Gastroesophageal sphincter (tissue), 4 donors: ENCODE measurements at regions not wholly inside any gene's neighbourhood (a gene's known extent, or its start where the extent isn't known, plus 50 kb on each side); places are given as distances from the start of the nearest gene placed in this dataset.
A peak's percentile ranks its signal among the peaks of the same experiment; 100 is the strongest.
"Not testable (repeated sequence)": the region's sequence is repeated elsewhere in the genome, so short reads cannot be mapped to it uniquely, and the experiment has no call there.

Source experiments
- ATAC-seq: fragments of 150-250 bp; one replicate; pipeline ENCODE4 v1.9.1; 2016; ENCODE audit warnings: mild to moderate bottlenecking, moderate library complexity
- H3K27ac ChIP-seq, 4 donors: fragments of 200-600 bp; sonication (generic) in 3 of 4; 1 replicate in 3 of 4; 2 replicates in 1 of 4; pipeline ENCODE4 v1.5.1; 2016 to 2019
- H3K27me3 ChIP-seq: fragments of 200-600 bp; sonication (generic); one replicate; pipeline ENCODE4 v1.5.1; 2019
- H3K36me3 ChIP-seq, 2 donors: fragments of 200-600 bp; sonication (generic); one replicate each; pipeline ENCODE4 v1.5.1; 2019; ENCODE audit warnings: control low read depth in 1 of 2
- H3K4me1 ChIP-seq, 3 donors: fragments of 200-600 bp; sonication (generic); 1 replicate in 2 of 3; 2 replicates in 1 of 3; pipeline ENCODE4 v1.5.1; 2016 to 2019; ENCODE audit warnings: control low read depth in 2 of 3
- H3K4me3 ChIP-seq, 2 donors: fragments of 200-600 bp; sonication (generic); one replicate each; pipeline ENCODE4 v1.5.1; 2019; ENCODE audit warnings: mild to moderate bottlenecking in 1 of 2, moderate library complexity in 1 of 2
- H3K9me3 ChIP-seq, 3 donors: fragments of 200-600 bp; sonication (generic); one replicate each; pipeline ENCODE4 v1.5.1; 2017 to 2019; ENCODE audit warnings: control low read depth in 2 of 3
- CTCF ChIP-seq, 4 experiments: fragments of 200-600 bp in 2 of 4; fragments of 450-650 bp in 2 of 4; sonication (generic) in 1 of 4; IDR thresholded peaks; one replicate each; pipeline ENCODE4 v1.5.1; 2017 to 2019; ENCODE audit warnings: antibody characterized with exemption in 4 of 4, mild to moderate bottlenecking in 2 of 4, moderate library complexity in 2 of 4
- EP300 ChIP-seq: sonication (generic); formaldehyde crosslinking; IDR thresholded peaks from one replicate; pipeline ENCODE4 v1.6.1; 2017; ENCODE audit warnings: antibody characterized with exemption, mild to moderate bottlenecking
- POLR2A ChIP-seq, 2 donors: fragments of 450-650 bp; IDR thresholded peaks; one replicate each; pipeline ENCODE4 v1.6.1; 2017; ENCODE audit warnings: antibody characterized with exemption in 2 of 2, mild to moderate bottlenecking in 2 of 2, moderate library complexity in 1 of 2
- POLR2AphosphoS5 ChIP-seq: sonication (generic); formaldehyde crosslinking; IDR thresholded peaks from one replicate; pipeline ENCODE4 v1.6.1; 2017; ENCODE audit warnings: antibody characterized with exemption
- WGBS, 2 donors: methylation state at CpG; one replicate each; pipeline ENCODE4 v1.1.5; 2018; ENCODE audit warnings: low coverage in 1 of 2; 5-methylcytosine and 5-hydroxymethylcytosine counted together

GRCh38 chr18:78497641-78498040, 482.0 kb upstream of the SALL3 start:
- 50% methylated on average over 2 of the region's 13 CpGs; no CpG with 5 or more reads in 1 of the 2 donors for WGBS, 2 donors
- H3K27me3 ChIP-seq: no peaks in the 10 kb centered on the region
- peaks cover 0 to 4% (median 0%) of the 10 kb centered on the region in 3 donors for H3K9me3 ChIP-seq
- H3K36me3 ChIP-seq: no peaks in the 10 kb centered on the region
- no peak overlapping the region for H3K27ac ChIP-seq
- TF ChIP-seq POLR2A (IDR thresholded peaks at IDR 0.05): no peak
- ATAC-seq: no peak
- H3K4me3 ChIP-seq: no peak overlapping the region
- H3K4me1 ChIP-seq: no peaks in the 10 kb centered on the region

GRCh38 chr18:78499586-78499985, 480.0 kb upstream of the SALL3 start:
- WGBS, 2 donors: 60 to 98% methylated on average over 1 to 6 of the region's 15 CpGs
- TF ChIP-seq EP300: no peak
- Histone ChIP-seq H3K36me3 (no peaks in the 10 kb centered on the region), H3K4me3 (no peak overlapping the region), H3K4me1 (no peaks in the 10 kb centered on the region), H3K9me3 (no peaks in the 10 kb centered on the region), H3K27ac (no peak overlapping the region), H3K27me3 (no peaks in the 10 kb centered on the region)
- ATAC-seq: no peak

- TF ChIP-seq POLR2A (IDR thresholded peaks at IDR 0.05) (no peak), POLR2AphosphoS5 (no peak), CTCF (IDR thresholded peaks at IDR 0.05) (no peak), EP300 (no peak)
- Histone ChIP-seq H3K36me3 (no peaks in the 10 kb centered on the region), H3K27me3 (peaks cover 7% of the 10 kb centered on the region), H3K9me3 (no peaks in the 10 kb centered on the region), H3K4me1 (no peaks in the 10 kb centered on the region), H3K27ac (no peak overlapping the region), H3K4me3 (no peak overlapping the region)
- no peak for ATAC-seq
- 87% methylated on average over 3 to 4 of the region's 7 CpGs for WGBS, 2 donors
Measured at GRCh38 chr18:78501251-78501650, 478.4 kb upstream of the SALL3 start.

GRCh38 chr18:78503129-78503528, 476.5 kb upstream of the SALL3 start:
- H3K4me1 ChIP-seq: no peaks in the 10 kb centered on the region
- TF ChIP-seq CTCF (IDR thresholded peaks at IDR 0.05) (no peak), POLR2AphosphoS5 (no peak)
- WGBS, 2 donors: 93% methylated on average over 8 of the region's 15 CpGs; no CpG with 5 or more reads in 1 of the 2 donors
- no peaks in the 10 kb centered on the region for H3K9me3 ChIP-seq
- H3K27me3 ChIP-seq: peaks cover 10% of the 10 kb centered on the region
- no peak overlapping the region for H3K4me3 ChIP-seq
- H3K27ac ChIP-seq: no peak overlapping the region
- H3K36me3 ChIP-seq: no peaks in the 10 kb centered on the region
- no peak for ATAC-seq

- no peaks in the 10 kb centered on the region for H3K4me1 ChIP-seq
- TF ChIP-seq POLR2A (IDR thresholded peaks at IDR 0.05) (no peak), CTCF (IDR thresholded peaks at IDR 0.05) (no peak), POLR2AphosphoS5 (no peak), EP300 (no peak)
- peak overlapping the region in 1 of 2 donors; percentile 8 for H3K4me3 ChIP-seq
- no peaks in the 10 kb centered on the region for H3K9me3 ChIP-seq
- no peak overlapping the region for H3K27ac ChIP-seq
- H3K36me3 ChIP-seq: no peaks in the 10 kb centered on the region
- WGBS, 2 donors: 60 to 76% methylated on average over 5 to 21 of the region's 30 CpGs
- peaks cover 10% of the 10 kb centered on the region for H3K27me3 ChIP-seq
- ATAC-seq: no peak
Measured at GRCh38 chr18:78505851-78506461, 473.7 kb upstream of the SALL3 start.

- Histone ChIP-seq H3K36me3 (no peaks in the 10 kb centered on the region), H3K4me3 (no peak overlapping the region), H3K27ac (no peak overlapping the region), H3K4me1 (no peaks in the 10 kb centered on the region), H3K27me3 (peaks cover 18% of the 10 kb centered on the region), H3K9me3 (no peaks in the 10 kb centered on the region)
- TF ChIP-seq POLR2A (IDR thresholded peaks at IDR 0.05): no peak
- no peak for TF ChIP-seq CTCF (IDR thresholded peaks at IDR 0.05)
- TF ChIP-seq POLR2AphosphoS5: no peak
- no peak for TF ChIP-seq EP300
- 83 to 100% methylated on average over 2 of the region's 12 CpGs for WGBS, 2 donors
- ATAC-seq: no peak
Measured at GRCh38 chr18:78507217-78507616, 472.4 kb upstream of the SALL3 start.

- 80 to 94% methylated on average over 8 to 11 of the region's 19 CpGs for WGBS, 2 donors
- H3K27ac ChIP-seq, H3K4me3 ChIP-seq, H3K4me1 ChIP-seq, ATAC-seq, H3K36me3 ChIP-seq, H3K9me3 ChIP-seq: not testable (repeated sequence)
- H3K27me3 ChIP-seq: peaks cover 21% of the 10 kb centered on the region
Measured at GRCh38 chr18:78508228-78508824, 471.3 kb upstream of the SALL3 start.
